ENCODE measurements at regions not wholly inside any gene's neighbourhood (a gene's known extent, or its start where the extent isn't known, plus 50 kb on each side); places are given as distances from the start of the nearest gene placed in this dataset.

DNA sequence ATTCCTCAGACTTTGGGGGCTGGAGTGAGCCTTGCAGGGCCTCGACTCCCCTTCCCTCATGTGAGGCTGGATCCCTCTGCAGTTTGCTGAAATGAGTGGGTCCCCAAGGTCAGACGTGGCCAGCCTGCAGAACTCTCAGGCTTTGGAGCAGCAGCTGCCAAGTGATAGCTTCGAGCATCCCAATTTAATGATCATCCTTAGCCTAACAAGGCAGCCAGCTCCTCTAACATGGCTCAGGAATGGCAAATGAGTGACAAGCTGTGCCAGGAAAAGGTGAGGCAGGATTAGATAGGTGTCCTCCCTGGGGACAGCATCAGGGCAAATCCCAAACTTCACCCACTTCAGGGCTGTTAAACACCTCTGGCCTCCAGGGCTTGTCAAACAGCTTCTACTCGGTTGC is 130.7 kb upstream of the PWP1 start:
- no peak overlapping the region for H3K18ac ChIP-seq (ENCODE audit: extremely low read depth, low read length)
- ChIA-PET POLR2A (ENCODE audit: partially characterized antibody) (no interaction called here), CTCF (ENCODE audit: partially characterized antibody) (interaction anchor here (0.7 to 2.7 kb wide), 6 partner anchors 9 to 53 kb away, joined by 3 to 22 read pairs (median 5); no protein-coding TSS in a partner anchor)
- H3K4ac ChIP-seq (replicated peaks; ENCODE audit: insufficient read length, low read depth, low read length), result no peak overlapping the region
- no peak overlapping the region for H2BK15ac ChIP-seq (ENCODE audit: low read length)
- no peaks in the 10 kb centered on the region; the same call in 1 of the 2 replicates for H3K79me1 ChIP-seq (ENCODE audit: low read depth, low read length)
- H3K4me2 ChIP-seq (ENCODE audit: insufficient read depth in 1 of 2, low read depth in 2 of 2, low read length in 2 of 2), result no peak overlapping the region
- no peaks in the 10 kb centered on the region for H3K23me2 ChIP-seq (ENCODE audit: low read depth, low read length)
- H2AK5ac ChIP-seq (ENCODE audit: low read depth, low read length), result no peak overlapping the region
- 82% methylated on average over 4 of the region's 4 CpGs; no CpG with 5 or more reads in 1 of the 2 experiments for WGBS, 2 experiments (ENCODE audit: extremely low coverage in 1 of 2, insufficient coverage in 1 of 2, insufficient read length in 1 of 2, insufficient replicate concordance in 2 of 2, low coverage in 1 of 2, low lambda C conversion rate in 2 of 2, missing lambda C conversion rate in 1 of 2)
- FAIRE-seq (no peak), DNase-seq (ENCODE audit: low read depth in 1 of 2, low spot score in 2 of 2) (no peak)
- no peak overlapping the region for H4K91ac ChIP-seq (replicated peaks; ENCODE audit: insufficient read length, low read length)
- H3K79me2 ChIP-seq (ENCODE audit: control insufficient read depth in 1 of 2, insufficient read depth in 2 of 2, low read length in 2 of 2), result no peaks in the 10 kb centered on the region
- no peak overlapping the region for H4K8ac ChIP-seq (ENCODE audit: extremely low read depth, insufficient read depth, low read length)
- no peak for TF ChIP-seq PHF8 (conservative IDR thresholded peaks at IDR 0.05; ENCODE audit: low read depth, low read length)
- TF ChIP-seq TBP (IDR thresholded peaks at IDR 0.05; ENCODE audit: low read depth, low read length), result no peak
- TF ChIP-seq KDM5A (IDR thresholded peaks at IDR 0.05; ENCODE audit: low read length), result no peak
- TF ChIP-seq ZNF274 (IDR thresholded peaks at IDR 0.05; ENCODE audit: borderline replicate concordance, extremely low read depth, low read length), result no peak
- H3K9ac ChIP-seq (replicated peaks in 1 of 4; ENCODE audit: extremely low read depth in 1 of 4, low read depth in 3 of 4, low read length in 3 of 4), result no peak overlapping the region
- no peak overlapping the region for H2BK20ac ChIP-seq (ENCODE audit: low read length)
- 0 out of 4 replicates have a peak, but pooled peaks cover 2 to 3% of the 10 kb centered on the region in 2 experiments for H3K9me3 ChIP-seq (ENCODE audit: insufficient read depth in 2 of 2, low read depth in 1 of 2, low read length in 1 of 2)
- no peak overlapping the region for H2BK120ac ChIP-seq (replicated peaks; ENCODE audit: low read depth, low read length)
- H3K23ac ChIP-seq (ENCODE audit: insufficient read length), result no peak overlapping the region
- H2BK5ac ChIP-seq (ENCODE audit: low read depth, low read length), result no peak overlapping the region
- no peak overlapping the region for H3K56ac ChIP-seq (replicated peaks; ENCODE audit: insufficient read length, low read depth, low read length)
- H3K27ac ChIP-seq (ENCODE audit: low read depth, low read length), result no peak overlapping the region
- H3K36me3 ChIP-seq (ENCODE audit: control insufficient read depth in 2 of 4, insufficient read depth in 4 of 4, low read length in 3 of 4), result no peaks in the 10 kb centered on the region
- H2BK12ac ChIP-seq (ENCODE audit: low read depth, low read length), result no peak overlapping the region
- H4K5ac ChIP-seq (ENCODE audit: insufficient read length, low read depth, low read length), result no peak overlapping the region
- no peak overlapping the region for H3K4me3 ChIP-seq (ENCODE audit: extremely low read depth in 1 of 4, insufficient read depth in 2 of 4, low read depth in 3 of 4, low read length in 4 of 4)
- no peak overlapping the region for H3K14ac ChIP-seq (ENCODE audit: insufficient read length)
- no peaks in the 10 kb centered on the region for H4K20me1 ChIP-seq (replicated peaks in 1 of 2; ENCODE audit: control insufficient read depth in 1 of 2, insufficient read depth in 2 of 2, low read length in 2 of 2)
- no peak overlapping the region for H2AFZ ChIP-seq (ENCODE audit: low read length)
- peaks cover 0 to under 1% (median 0%) of the 10 kb centered on the region in 4 experiments; a peak in 1 of 7 replicates for H3K4me1 ChIP-seq (replicated peaks in 1 of 4; ENCODE audit: control insufficient read depth in 3 of 4, insufficient read depth in 4 of 4, low read length in 3 of 4)
- no peaks in the 10 kb centered on the region for H3K27me3 ChIP-seq (replicated peaks in 1 of 4; ENCODE audit: control insufficient read depth in 3 of 4, extremely low read depth in 1 of 4, insufficient read depth in 3 of 4, low read length in 3 of 4)

Measured in H1 (cell line).